ENCODE measurements at regions not wholly inside any gene's neighbourhood (a gene's known extent, or its start where the extent isn't known, plus 50 kb on each side); places are given as distances from the start of the nearest gene placed in this dataset.
"Not testable (repeated sequence)": the region's sequence is repeated elsewhere in the genome, so short reads cannot be mapped to it uniquely, and the experiment has no call there.

DNA sequence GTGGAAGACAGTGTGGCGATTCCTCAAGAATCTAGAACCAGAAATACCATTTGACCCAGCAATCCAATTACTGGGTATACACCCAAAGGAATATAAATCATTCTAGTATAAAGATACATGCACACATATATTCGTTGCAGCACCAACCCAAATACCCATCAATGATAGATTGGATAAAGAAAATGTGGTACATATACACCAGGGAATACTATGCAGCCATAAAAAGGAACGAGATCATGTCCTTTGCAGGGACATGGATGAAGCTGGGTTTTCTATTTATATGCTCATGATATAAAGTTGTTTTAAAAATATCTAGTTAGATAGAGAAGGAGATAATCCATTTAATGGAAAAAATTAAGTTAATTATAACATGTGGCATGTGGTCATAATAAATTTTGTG, 186.5 kb downstream of the HS3ST3A1 start:
- H3K4me3 Mint-ChIP-seq; H3K36me3 Mint-ChIP-seq; H3K27me3 ChIP-seq (ENCODE audit: insufficient read depth, low read length, poor library complexity, severe bottlenecking); H3K9me3 Mint-ChIP-seq; H3K4me1 Mint-ChIP-seq; H3K36me3 ChIP-seq (ENCODE audit: insufficient read depth, low read length); DNase-seq; H3K27ac Mint-ChIP-seq; H3K9me3 ChIP-seq (ENCODE audit: low read length); H3K4me3 ChIP-seq (ENCODE audit: low read length); H3K27ac ChIP-seq (ENCODE audit: low read depth, low read length); H3K4me1 ChIP-seq (ENCODE audit: insufficient read depth, low read length); CTCF ChIA-PET; POLR2A ChIA-PET; H3K27me3 Mint-ChIP-seq: not testable (repeated sequence)

DNA sequence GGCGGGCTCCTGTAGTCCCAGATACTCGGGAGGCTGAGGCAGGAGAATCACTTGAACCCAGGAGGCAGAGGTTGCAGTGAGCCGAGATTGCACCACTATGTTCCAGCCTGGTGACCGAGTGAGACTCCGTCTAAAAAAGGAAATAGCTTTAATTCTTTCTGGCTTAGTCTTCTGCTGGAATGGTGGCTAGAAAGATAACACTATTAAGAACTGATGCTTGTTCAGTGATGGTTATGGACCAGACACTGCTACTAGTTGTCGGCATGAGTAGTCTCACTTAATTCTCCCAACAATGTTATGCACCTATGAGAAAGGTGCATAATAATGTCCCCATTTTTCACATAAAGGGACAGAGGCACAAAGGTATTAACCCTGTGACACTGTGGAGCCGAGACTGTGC, 188.7 kb downstream of the HS3ST3A1 start:
- peaks cover 5 to 6% of the 10 kb centered on the region in 2 donors for H3K27me3 Mint-ChIP-seq
- H3K4me3 Mint-ChIP-seq, result no peak overlapping the region
- H3K27me3 ChIP-seq (ENCODE audit: insufficient read depth, low read length, poor library complexity, severe bottlenecking), result no peaks in the 10 kb centered on the region

DNA sequence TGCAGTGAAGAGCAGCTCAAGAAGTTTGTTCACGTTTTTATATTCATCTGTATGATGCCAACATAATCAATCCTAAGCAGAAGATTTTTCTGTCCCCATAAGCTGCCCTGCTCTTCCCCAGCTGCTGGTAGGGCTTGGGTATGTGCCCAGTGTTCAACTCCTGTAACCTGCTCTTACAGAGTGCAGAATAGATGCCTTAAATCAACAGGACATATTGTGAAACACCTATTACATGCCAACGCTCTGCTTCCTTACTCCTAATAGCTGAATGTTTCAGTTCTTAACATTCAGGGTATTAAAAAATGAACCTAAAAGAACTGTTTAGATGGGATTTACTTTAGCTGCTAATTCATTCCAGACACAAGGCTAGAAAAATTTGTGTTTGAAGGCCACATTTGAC, 190.9 kb downstream of the HS3ST3A1 start:
- H3K4me3 ChIP-seq (ENCODE audit: low read length), result no peak overlapping the region
- no peaks in the 10 kb centered on the region for H3K36me3 ChIP-seq (ENCODE audit: insufficient read depth, low read length)
- Mint-ChIP-seq H3K27me3 (peaks cover 5 to 11% of the 10 kb centered on the region in 2 donors), H3K9me3 (peaks cover 0 to 6% (median 0%) of the 10 kb centered on the region in 5 donors), H3K4me1 (no peaks in the 10 kb centered on the region), H3K27ac (no peak overlapping the region), H3K36me3 (no peaks in the 10 kb centered on the region), H3K4me3 (no peak overlapping the region)
- H3K4me1 ChIP-seq (ENCODE audit: insufficient read depth, low read length), result no peaks in the 10 kb centered on the region
- H3K27ac ChIP-seq (ENCODE audit: low read depth, low read length), result no peak overlapping the region
- no peaks in the 10 kb centered on the region for H3K27me3 ChIP-seq (ENCODE audit: insufficient read depth, low read length, poor library complexity, severe bottlenecking)
- ChIA-PET CTCF (no interaction called here), POLR2A (no interaction called here)
- no peaks in the 10 kb centered on the region for H3K9me3 ChIP-seq (ENCODE audit: low read length)
- DNase-seq, result no peak

More for the DNA sequence above, 188.7 kb downstream of the HS3ST3A1 start:
- Histone ChIP-seq H3K4me1 (ENCODE audit: insufficient read depth, low read length) (no peaks in the 10 kb centered on the region), H3K36me3 (ENCODE audit: insufficient read depth, low read length) (no peaks in the 10 kb centered on the region), H3K27ac (ENCODE audit: low read depth, low read length) (no peak overlapping the region), H3K9me3 (ENCODE audit: low read length) (no peaks in the 10 kb centered on the region), H3K4me3 (ENCODE audit: low read length) (no peak overlapping the region)
- ChIA-PET CTCF (no interaction called here), POLR2A (no interaction called here)
- no peaks in the 10 kb centered on the region for H3K4me1 Mint-ChIP-seq
- H3K27ac Mint-ChIP-seq, result no peak overlapping the region
- peaks cover 0 to 6% (median 0%) of the 10 kb centered on the region in 5 donors for H3K9me3 Mint-ChIP-seq
- H3K36me3 Mint-ChIP-seq, result no peaks in the 10 kb centered on the region
- DNase-seq, result no peak

- POLR2A ChIA-PET, result no interaction called here
- peaks cover 0 to 6% (median 0%) of the 10 kb centered on the region in 5 donors for H3K9me3 Mint-ChIP-seq
These were observed 191.5 kb downstream of the HS3ST3A1 start for GRCh38 chr17:13410214-13410613.

GRCh38 chr17:13409455-13409854, 192.3 kb downstream of the HS3ST3A1 start:
- peaks cover 2 to 11% of the 10 kb centered on the region in 2 donors for H3K27me3 Mint-ChIP-seq
- no peaks in the 10 kb centered on the region for H3K36me3 Mint-ChIP-seq
- H3K27ac Mint-ChIP-seq, result no peak overlapping the region
- no peaks in the 10 kb centered on the region for H3K4me1 Mint-ChIP-seq
- no peaks in the 10 kb centered on the region for H3K4me1 ChIP-seq (ENCODE audit: insufficient read depth, low read length)
- no peaks in the 10 kb centered on the region for H3K9me3 ChIP-seq (ENCODE audit: low read length)
- no peak overlapping the region for H3K27ac ChIP-seq (ENCODE audit: low read depth, low read length)
- DNase-seq, result no peak
- H3K4me3 Mint-ChIP-seq, result no peak overlapping the region
- no peaks in the 10 kb centered on the region for H3K27me3 ChIP-seq (ENCODE audit: insufficient read depth, low read length, poor library complexity, severe bottlenecking)
- ChIA-PET POLR2A (no interaction called here), CTCF (no interaction called here)
- no peaks in the 10 kb centered on the region for H3K36me3 ChIP-seq (ENCODE audit: insufficient read depth, low read length)
- H3K9me3 Mint-ChIP-seq, result peaks cover 0 to 3% (median 0%) of the 10 kb centered on the region in 5 donors
- no peak overlapping the region for H3K4me3 ChIP-seq (ENCODE audit: low read length)

More at GRCh38 chr17:13410214-13410613, 191.5 kb downstream of the HS3ST3A1 start:
- no peaks in the 10 kb centered on the region for H3K36me3 ChIP-seq (ENCODE audit: insufficient read depth, low read length)
- H3K4me1 Mint-ChIP-seq, result no peaks in the 10 kb centered on the region
- no peaks in the 10 kb centered on the region for H3K9me3 ChIP-seq (ENCODE audit: low read length)
- CTCF ChIA-PET, result no interaction called here
- H3K4me3 ChIP-seq (ENCODE audit: low read length), result no peak overlapping the region
- DNase-seq, result no peak
- H3K27ac ChIP-seq (ENCODE audit: low read depth, low read length), result no peak overlapping the region
- no peaks in the 10 kb centered on the region for H3K27me3 ChIP-seq (ENCODE audit: insufficient read depth, low read length, poor library complexity, severe bottlenecking)
- H3K4me3 Mint-ChIP-seq, result no peak overlapping the region
- H3K36me3 Mint-ChIP-seq, result no peaks in the 10 kb centered on the region
- no peaks in the 10 kb centered on the region for H3K4me1 ChIP-seq (ENCODE audit: insufficient read depth, low read length)
- peaks cover 5 to 11% of the 10 kb centered on the region in 2 donors for H3K27me3 Mint-ChIP-seq
- no peak overlapping the region for H3K27ac Mint-ChIP-seq

- no peaks in the 10 kb centered on the region for H3K4me1 Mint-ChIP-seq
- H3K27ac Mint-ChIP-seq, result no peak overlapping the region
- no peak overlapping the region for H3K4me3 ChIP-seq (ENCODE audit: low read length)
- no peaks in the 10 kb centered on the region for H3K4me1 ChIP-seq (ENCODE audit: insufficient read depth, low read length)
- H3K4me3 Mint-ChIP-seq, result no peak overlapping the region
- H3K27ac ChIP-seq (ENCODE audit: low read depth, low read length), result no peak overlapping the region
- no peaks in the 10 kb centered on the region for H3K36me3 ChIP-seq (ENCODE audit: insufficient read depth, low read length)
- no peak for DNase-seq
- H3K27me3 Mint-ChIP-seq, result peaks cover 0 to 6% of the 10 kb centered on the region in 2 donors
- ChIA-PET CTCF (no interaction called here), POLR2A (no interaction called here)
- no peaks in the 10 kb centered on the region for H3K36me3 Mint-ChIP-seq
- no peaks in the 10 kb centered on the region for H3K27me3 ChIP-seq (ENCODE audit: insufficient read depth, low read length, poor library complexity, severe bottlenecking)
- H3K9me3 ChIP-seq (ENCODE audit: low read length), result no peaks in the 10 kb centered on the region
- peaks cover 0 to 5% (median 0%) of the 10 kb centered on the region in 5 donors for H3K9me3 Mint-ChIP-seq
These were observed 194.3 kb downstream of the HS3ST3A1 start for GRCh38 chr17:13407381-13407780.

- H3K27me3 ChIP-seq (ENCODE audit: insufficient read depth, low read length, poor library complexity, severe bottlenecking), result no peaks in the 10 kb centered on the region
- no peak overlapping the region for H3K27ac ChIP-seq (ENCODE audit: low read depth, low read length)
- ChIA-PET CTCF (no interaction called here), POLR2A (no interaction called here)
- no peak for DNase-seq
- H3K9me3 ChIP-seq (ENCODE audit: low read length), result no peaks in the 10 kb centered on the region
- H3K36me3 ChIP-seq (ENCODE audit: insufficient read depth, low read length), result no peaks in the 10 kb centered on the region
- no peaks in the 10 kb centered on the region for H3K36me3 Mint-ChIP-seq
- H3K4me3 ChIP-seq (ENCODE audit: low read length), result no peak overlapping the region
- H3K27ac Mint-ChIP-seq, result no peak overlapping the region
- H3K27me3 Mint-ChIP-seq, result peaks cover 0 to 11% of the 10 kb centered on the region in 2 donors
- H3K4me3 Mint-ChIP-seq, result no peak overlapping the region
- H3K4me1 Mint-ChIP-seq, result no peaks in the 10 kb centered on the region
- H3K4me1 ChIP-seq (ENCODE audit: insufficient read depth, low read length), result no peaks in the 10 kb centered on the region
- peaks cover 0 to 5% (median 0%) of the 10 kb centered on the region in 5 donors for H3K9me3 Mint-ChIP-seq
These were observed 195.9 kb downstream of the HS3ST3A1 start for GRCh38 chr17:13405807-13406206.

GRCh38 chr17:13405080-13405479, 196.6 kb downstream of the HS3ST3A1 start:
- POLR2A ChIA-PET, result no interaction called here
- H3K9me3 ChIP-seq (ENCODE audit: low read length), result no peaks in the 10 kb centered on the region
- no peak overlapping the region for H3K4me3 ChIP-seq (ENCODE audit: low read length)
- no peaks in the 10 kb centered on the region for H3K36me3 ChIP-seq (ENCODE audit: insufficient read depth, low read length)
- peaks cover 4 to 11% of the 10 kb centered on the region in 2 donors for H3K27me3 Mint-ChIP-seq
- CTCF ChIA-PET, result no interaction called here
- H3K27me3 ChIP-seq (ENCODE audit: insufficient read depth, low read length, poor library complexity, severe bottlenecking), result no peaks in the 10 kb centered on the region
- H3K27ac ChIP-seq (ENCODE audit: low read depth, low read length), result no peak overlapping the region
- no peaks in the 10 kb centered on the region for H3K36me3 Mint-ChIP-seq
- H3K4me1 ChIP-seq (ENCODE audit: insufficient read depth, low read length), result no peaks in the 10 kb centered on the region
- H3K9me3 Mint-ChIP-seq, result peaks cover 0 to 5% (median 0%) of the 10 kb centered on the region in 5 donors
- no peak for DNase-seq
- H3K4me1 Mint-ChIP-seq, result no peaks in the 10 kb centered on the region
- no peak overlapping the region for H3K27ac Mint-ChIP-seq
- H3K4me3 Mint-ChIP-seq, result no peak overlapping the region

Measured in CD8-positive, alpha-beta memory T cell (primary cell).